ENCODE measurements at regions not wholly inside any gene's neighbourhood (a gene's known extent, or its start where the extent isn't known, plus 50 kb on each side); places are given as distances from the start of the nearest gene placed in this dataset.

- in situ Hi-C loops (cut with HindIII; ENCODE audit: low pct_unique_long_range_greater_than_20kb, low sequenced_read_pairs) (no loop called here), intact Hi-C loops (cut with micrococcal nuclease; ENCODE audit: unreplicated experiment) (no loop called here)
- no peak overlapping the region for H3K4me3 ChIP-seq (ENCODE audit: low read depth in 2 of 2, low read length in 2 of 2)
- DNase-seq (ENCODE audit: low read depth, low spot score) (no peak), ATAC-seq (no peak)
- H3K27me3 ChIP-seq (ENCODE audit: control insufficient read depth, insufficient read depth, low read length), result no peaks in the 10 kb centered on the region
- no peaks in the 10 kb centered on the region for H3K9me3 ChIP-seq (ENCODE audit: control insufficient read depth, insufficient read depth, low read depth, low read length)
- no peaks in the 10 kb centered on the region for H3K36me3 ChIP-seq (ENCODE audit: control insufficient read depth, insufficient read depth, low read length)
- BruUV-seq (replicated peaks), result no TSS peak
- ChIA-PET POLR2A (no interaction called here), CTCF (no interaction called here)
- no peak overlapping the region for H3K27ac ChIP-seq (ENCODE audit: low read length)
- H3K4me1 ChIP-seq (ENCODE audit: control insufficient read depth, insufficient read depth, low read length), result no peaks in the 10 kb centered on the region
- TF ChIP-seq CTCF (IDR thresholded peaks at IDR 0.05) (no peak), TCF7L2 (IDR thresholded peaks at IDR 0.05; ENCODE audit: low read depth, low read length) (no peak), POLR2AphosphoS5 (IDR thresholded peaks at IDR 0.05; ENCODE audit: low read depth, low read length) (no peak), SIN3A (IDR thresholded peaks at IDR 0.05; ENCODE audit: borderline replicate concordance, insufficient read depth, low read depth, low read length) (no peak)
Measured at GRCh38 chr18:45161850-45162249, 453.4 kb upstream of the SLC14A2 start.

- Histone ChIP-seq H3K36me3 (ENCODE audit: control insufficient read depth, insufficient read depth, low read length) (no peaks in the 10 kb centered on the region), H3K27ac (ENCODE audit: low read length) (no peak overlapping the region), H3K27me3 (ENCODE audit: control insufficient read depth, insufficient read depth, low read length) (no peaks in the 10 kb centered on the region), H3K4me1 (ENCODE audit: control insufficient read depth, insufficient read depth, low read length) (no peaks in the 10 kb centered on the region), H3K9me3 (ENCODE audit: control insufficient read depth, insufficient read depth, low read depth, low read length) (no peaks in the 10 kb centered on the region), H3K4me3 (ENCODE audit: low read depth in 2 of 2, low read length in 2 of 2) (no peak overlapping the region)
- in situ Hi-C loops (cut with HindIII; ENCODE audit: low pct_unique_long_range_greater_than_20kb, low sequenced_read_pairs) (no loop called here), intact Hi-C loops (cut with micrococcal nuclease; ENCODE audit: unreplicated experiment) (no loop called here)
- ChIA-PET CTCF (no interaction called here), POLR2A (no interaction called here)
- no peak for ATAC-seq
- no peak for DNase-seq (ENCODE audit: low read depth, low spot score)
- no peak for TF ChIP-seq POLR2AphosphoS5 (IDR thresholded peaks at IDR 0.05; ENCODE audit: low read depth, low read length)
- TF ChIP-seq TCF7L2 (IDR thresholded peaks at IDR 0.05; ENCODE audit: low read depth, low read length), result no peak
- TF ChIP-seq CTCF (IDR thresholded peaks at IDR 0.05), result no peak
- TF ChIP-seq SIN3A (IDR thresholded peaks at IDR 0.05; ENCODE audit: borderline replicate concordance, insufficient read depth, low read depth, low read length), result no peak
- TF ChIP-seq REST (IDR thresholded peaks at IDR 0.05; ENCODE audit: insufficient read depth in 1 of 2, low read depth in 2 of 2, low read length in 1 of 2), result no peak
- BruUV-seq (replicated peaks), result no TSS peak
Measured at GRCh38 chr18:45163871-45164270, 451.4 kb upstream of the SLC14A2 start.

Measured in Panc1 (cell line).